ENCODE measurements at regions not wholly inside any gene's neighbourhood (a gene's known extent, or its start where the extent isn't known, plus 50 kb on each side); places are given as distances from the start of the nearest gene placed in this dataset.

DNA sequence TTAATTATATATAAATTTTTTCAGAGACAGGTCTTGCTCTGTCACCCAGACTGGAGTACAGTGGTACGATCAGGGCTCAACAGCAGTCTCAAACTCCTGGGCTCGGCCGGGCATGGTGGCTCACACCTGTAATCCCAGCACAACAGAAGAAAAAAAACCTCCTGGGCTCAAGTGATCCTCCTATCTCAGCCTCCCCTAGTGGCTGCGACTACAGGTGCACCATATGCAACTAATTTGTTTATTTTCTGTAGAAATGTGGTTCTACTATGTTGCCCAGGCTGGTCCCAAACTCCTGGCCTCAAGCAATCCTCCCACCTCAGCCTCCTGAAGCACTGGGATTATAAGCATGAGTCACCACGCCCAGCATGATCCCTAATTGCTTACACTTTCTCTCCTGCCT lies 56.1 kb upstream of the SLC35C1 start:
- Histone ChIP-seq H3K9me3 (no peaks in the 10 kb centered on the region), H3K36me3 (no peaks in the 10 kb centered on the region), H3K27ac (no peak overlapping the region), H3K4me3 (no peak overlapping the region), H3K4me1 (no peaks in the 10 kb centered on the region), H3K27me3 (no peaks in the 10 kb centered on the region)
- 79 to 80% methylated on average over 5 of the region's 5 CpGs for WGBS, 2 donors
- FAIRE-seq, result no peak
- intact Hi-C loops (cut with DNase I), result no loop called here
- no peak for DNase-seq
- TF ChIP-seq, protein P1, sequence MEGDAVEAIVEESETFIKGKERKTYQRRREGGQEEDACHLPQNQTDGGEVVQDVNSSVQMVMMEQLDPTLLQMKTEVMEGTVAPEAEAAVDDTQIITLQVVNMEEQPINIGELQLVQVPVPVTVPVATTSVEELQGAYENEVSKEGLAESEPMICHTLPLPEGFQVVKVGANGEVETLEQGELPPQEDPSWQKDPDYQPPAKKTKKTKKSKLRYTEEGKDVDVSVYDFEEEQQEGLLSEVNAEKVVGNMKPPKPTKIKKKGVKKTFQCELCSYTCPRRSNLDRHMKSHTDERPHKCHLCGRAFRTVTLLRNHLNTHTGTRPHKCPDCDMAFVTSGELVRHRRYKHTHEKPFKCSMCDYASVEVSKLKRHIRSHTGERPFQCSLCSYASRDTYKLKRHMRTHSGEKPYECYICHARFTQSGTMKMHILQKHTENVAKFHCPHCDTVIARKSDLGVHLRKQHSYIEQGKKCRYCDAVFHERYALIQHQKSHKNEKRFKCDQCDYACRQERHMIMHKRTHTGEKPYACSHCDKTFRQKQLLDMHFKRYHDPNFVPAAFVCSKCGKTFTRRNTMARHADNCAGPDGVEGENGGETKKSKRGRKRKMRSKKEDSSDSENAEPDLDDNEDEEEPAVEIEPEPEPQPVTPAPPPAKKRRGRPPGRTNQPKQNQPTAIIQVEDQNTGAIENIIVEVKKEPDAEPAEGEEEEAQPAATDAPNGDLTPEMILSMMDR (IDR thresholded peaks at IDR 0.05), result no peak
- no peak for ATAC-seq

DNA sequence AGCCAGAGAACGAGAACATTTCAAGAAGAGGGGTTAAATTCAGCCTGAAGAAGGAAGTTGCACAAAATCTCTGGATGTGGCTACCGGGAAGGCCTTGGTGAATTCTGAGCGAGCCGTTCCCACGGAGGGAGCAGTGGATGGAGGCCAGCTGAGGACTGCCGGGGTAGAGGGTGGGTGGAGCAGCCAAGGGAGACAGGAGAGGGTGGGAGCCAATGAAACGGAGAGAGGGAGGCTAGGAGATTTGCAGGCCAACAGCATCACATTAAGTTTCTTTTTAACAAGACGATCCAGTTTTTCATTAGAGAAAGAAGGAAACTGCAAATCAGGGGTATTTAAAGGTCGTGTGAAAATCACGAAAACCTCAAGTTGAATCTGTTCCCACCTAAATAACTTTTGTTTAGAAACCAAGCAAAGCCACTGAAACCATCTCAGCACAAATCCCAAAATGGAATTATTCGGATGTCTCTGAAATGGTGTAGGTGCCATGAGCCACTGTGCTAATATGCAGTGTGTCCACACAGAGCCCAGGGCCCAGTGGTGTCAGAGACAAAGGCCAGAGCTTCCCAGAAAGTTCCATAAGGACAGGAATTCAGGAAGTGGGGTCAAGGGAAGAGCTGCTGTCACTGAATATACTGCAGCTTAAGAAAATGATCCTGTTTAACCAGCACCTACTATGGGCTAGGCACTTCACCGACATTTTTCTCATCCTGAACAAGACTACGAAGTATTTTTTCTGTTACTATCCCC lies 59.7 kb upstream of the SLC35C1 start:
- peak in 3 of 4 donors; percentile 44 to 56 (median 45) for ATAC-seq
- H3K27ac ChIP-seq, result no peak overlapping the region

DNA sequence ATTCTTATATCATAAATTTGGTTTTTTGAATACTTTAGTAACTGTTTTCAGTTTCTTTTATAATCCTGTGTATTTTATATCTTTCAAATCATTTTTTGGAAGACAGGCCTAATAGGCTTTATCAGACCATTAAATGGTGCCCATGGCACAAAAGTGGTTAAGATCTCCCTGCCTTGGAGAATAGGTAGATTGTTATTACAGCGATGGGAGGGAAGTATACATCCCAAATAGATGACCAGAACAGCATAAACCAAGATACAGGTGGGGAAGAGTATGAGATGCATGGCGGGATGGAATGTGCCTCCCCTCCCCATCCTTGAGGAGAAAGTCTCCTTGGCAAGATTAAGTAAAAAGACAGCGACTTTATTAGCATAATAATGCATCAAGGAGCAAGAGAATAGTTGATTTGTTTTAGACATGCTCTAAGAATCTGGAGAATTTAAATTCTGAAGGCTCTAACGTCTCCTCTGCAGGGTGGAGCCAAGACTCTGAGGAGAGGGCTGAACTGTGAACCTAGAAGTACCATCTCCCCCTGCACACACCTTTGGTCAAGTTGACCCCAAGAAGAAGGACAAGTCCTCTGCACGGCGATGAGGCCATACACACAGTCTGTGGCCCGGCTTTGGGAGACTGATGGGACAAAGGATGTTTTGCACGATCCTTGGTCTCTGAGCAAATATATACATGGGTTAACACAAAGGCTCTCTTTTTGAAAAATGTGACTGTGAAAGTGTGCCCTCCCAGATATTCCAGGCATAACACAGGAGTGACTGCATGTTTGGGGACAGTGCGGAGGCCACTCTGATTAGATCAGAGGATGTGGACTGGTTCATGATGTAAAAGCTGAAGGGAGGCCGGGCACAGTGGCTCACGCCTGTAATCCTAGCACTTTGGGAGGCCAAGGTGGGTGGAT lies 61.1 kb upstream of the SLC35C1 start:
- intact Hi-C loops (cut with DNase I), result no loop called here
- H3K4me1 ChIP-seq, result no peaks in the 10 kb centered on the region
- no peak overlapping the region for H3K4me3 ChIP-seq
- FAIRE-seq (no peak), ATAC-seq (no peak), DNase-seq (no peak)
- TF ChIP-seq, protein P1 (IDR thresholded peaks at IDR 0.05), result no peak
- no peaks in the 10 kb centered on the region for H3K9me3 ChIP-seq
- H3K27ac ChIP-seq, result no peak overlapping the region
- 80% methylated on average over 11 of the region's 11 CpGs for WGBS, 2 donors
- no peaks in the 10 kb centered on the region for H3K36me3 ChIP-seq
- no peaks in the 10 kb centered on the region for H3K27me3 ChIP-seq

More for the DNA sequence above, 59.7 kb upstream of the SLC35C1 start:
- H3K4me3 ChIP-seq, result no peak overlapping the region
- H3K9me3 ChIP-seq, result no peaks in the 10 kb centered on the region
- intact Hi-C loops (cut with DNase I), result no loop called here
- no peaks in the 10 kb centered on the region for H3K4me1 ChIP-seq
- TF ChIP-seq, protein P1 (IDR thresholded peaks at IDR 0.05), result no peak
- 55 to 59% methylated on average over 13 of the region's 13 CpGs for WGBS, 2 donors
- DNase-seq (no peak), FAIRE-seq (no peak)
- H3K36me3 ChIP-seq, result no peaks in the 10 kb centered on the region
- no peaks in the 10 kb centered on the region for H3K27me3 ChIP-seq

DNA sequence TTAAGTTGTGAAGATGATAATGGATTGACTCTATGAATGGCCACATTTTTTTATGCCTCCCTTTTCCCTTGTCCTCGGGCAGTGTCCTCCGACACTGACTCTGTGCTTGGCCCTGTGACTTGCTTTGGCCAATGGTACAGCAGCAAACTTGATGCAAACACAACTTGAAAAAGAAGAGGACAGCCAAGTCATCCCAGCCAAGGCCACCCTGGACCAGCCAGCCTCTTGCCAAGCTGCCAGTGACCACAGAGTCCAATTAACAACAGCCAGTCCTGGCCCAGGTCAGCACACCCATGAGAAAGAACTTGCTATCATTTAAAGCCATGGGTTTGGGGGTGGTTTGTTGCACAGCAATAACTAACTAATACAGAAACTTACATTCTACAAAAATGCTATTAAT lies 63.4 kb upstream of the SLC35C1 start:
- 83 to 92% methylated on average over 2 of the region's 2 CpGs for WGBS, 2 donors
- no peak for ATAC-seq
- FAIRE-seq, result no peak
- H3K27ac ChIP-seq, result no peak overlapping the region
- intact Hi-C loops (cut with DNase I), result no loop called here
- H3K4me3 ChIP-seq, result no peak overlapping the region
- H3K4me1 ChIP-seq, result no peaks in the 10 kb centered on the region
- H3K9me3 ChIP-seq, result no peaks in the 10 kb centered on the region
- TF ChIP-seq, protein P1 (IDR thresholded peaks at IDR 0.05), result no peak
- no peak for DNase-seq
- H3K36me3 ChIP-seq, result no peaks in the 10 kb centered on the region
- H3K27me3 ChIP-seq, result no peaks in the 10 kb centered on the region

All from pancreas (tissue), 10 donors.